Activated CD4-positive, alpha-beta T cell treated with anti-CD3 and anti-CD28 coated beads, Interleukin-2, amount 50 U/mL, for 4 hours (primary cell): ENCODE measurements at regions not wholly inside any gene's neighbourhood (a gene's known extent, or its start where the extent isn't known, plus 50 kb on each side); places are given as distances from the start of the nearest gene placed in this dataset.

Experiments used
- DNase-seq, 2 experiments: peaks; one replicate each; pipeline ENCODE4 v3.0.0-alpha.2; 2020

DNA sequence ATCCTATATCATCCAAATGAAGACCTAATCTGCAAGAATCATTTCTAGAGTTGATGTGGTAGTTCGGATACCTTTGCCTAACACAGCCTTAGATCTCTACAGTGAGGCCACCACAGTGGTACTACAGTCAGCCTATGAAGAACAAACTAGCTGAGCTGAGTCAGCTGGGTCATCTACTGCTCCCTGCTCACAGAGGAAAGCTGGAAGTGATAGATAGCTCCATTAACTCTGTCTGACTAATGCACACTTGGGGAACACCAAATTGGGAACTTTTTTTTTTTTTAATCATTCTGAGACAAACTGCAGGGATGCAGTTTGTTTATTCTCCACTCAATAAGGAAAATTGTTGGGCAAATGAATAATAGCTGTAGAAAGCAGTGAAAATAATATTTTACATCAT is 1160.6 kb downstream of the PCDH9 start:
- no peak for DNase-seq

DNA sequence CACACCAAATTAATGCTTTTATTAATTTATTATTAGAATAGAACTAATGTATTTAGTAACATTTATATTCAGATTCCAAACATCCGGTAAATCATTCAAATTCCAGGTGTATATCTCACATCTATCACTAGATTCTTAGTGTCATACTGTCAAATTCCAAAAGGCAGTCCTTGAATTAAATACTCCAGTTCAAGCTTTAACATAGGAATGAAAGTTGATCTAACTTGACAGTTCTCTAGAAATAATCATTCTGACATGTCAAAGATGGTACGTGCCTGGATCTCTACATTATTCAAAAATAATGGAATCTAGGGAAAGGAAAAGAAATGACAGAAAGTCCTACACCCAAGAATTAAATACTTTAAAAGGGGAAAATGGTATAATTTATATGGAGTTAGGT is 1161.5 kb downstream of the PCDH9 start:
- no peak for DNase-seq

DNA sequence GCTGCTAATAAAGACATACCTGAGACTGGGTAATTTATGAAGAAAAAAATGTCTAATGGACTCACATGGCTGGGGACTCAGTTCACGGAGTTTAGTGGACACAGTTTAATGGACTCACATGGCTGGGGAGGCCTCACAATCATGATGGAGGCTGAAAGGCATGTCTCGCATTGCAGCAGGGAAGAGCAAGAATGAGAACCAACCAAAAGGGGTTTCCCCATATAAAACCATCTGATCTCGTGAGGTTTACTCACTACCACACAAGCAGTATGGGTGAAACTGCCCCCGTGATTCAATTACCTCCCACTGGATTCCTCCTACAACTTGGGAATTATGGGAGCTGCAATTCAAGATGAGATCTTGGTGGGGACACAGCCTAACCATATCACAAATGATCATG is 1181.2 kb downstream of the PCDH9 start:
- no peak for DNase-seq

DNA sequence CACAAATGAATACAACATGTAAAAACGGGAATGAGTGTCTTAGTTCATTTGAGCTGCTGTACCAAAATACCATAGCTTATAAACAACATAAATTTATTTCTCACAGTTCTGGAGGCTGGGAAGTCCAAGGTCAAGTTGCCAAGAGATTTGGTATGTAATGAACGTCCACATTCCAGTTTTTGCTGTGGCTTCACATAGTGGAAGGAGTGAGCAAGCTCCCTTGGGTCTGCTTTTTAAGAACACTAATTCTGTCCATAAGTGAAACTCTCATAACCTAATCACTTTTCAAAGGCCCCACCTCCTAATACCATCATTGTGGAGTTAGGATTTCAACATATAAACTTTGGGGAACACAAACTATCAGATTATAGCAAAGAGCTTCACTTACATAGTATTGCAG is 1189.6 kb downstream of the PCDH9 start:
- no peak for DNase-seq

DNA sequence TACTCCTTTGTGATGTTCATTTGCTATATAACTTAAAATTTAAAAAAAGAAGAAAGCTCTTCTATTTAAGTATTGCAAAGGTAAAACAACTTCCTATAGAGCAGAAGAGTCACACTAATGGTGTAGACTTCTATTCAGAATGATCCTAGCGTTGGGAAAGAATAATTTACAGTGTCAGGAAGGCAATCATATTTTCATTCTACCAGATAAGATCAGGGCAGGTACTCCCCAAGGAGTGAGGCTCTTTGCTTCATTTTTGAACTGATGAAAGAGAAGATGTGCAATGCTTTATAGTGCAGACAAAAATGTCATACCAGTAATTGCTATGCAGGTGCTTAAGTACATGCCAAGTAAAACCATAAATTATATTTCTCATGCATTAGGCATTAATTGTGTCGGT is 1193.0 kb downstream of the PCDH9 start:
- no peak for DNase-seq

DNA sequence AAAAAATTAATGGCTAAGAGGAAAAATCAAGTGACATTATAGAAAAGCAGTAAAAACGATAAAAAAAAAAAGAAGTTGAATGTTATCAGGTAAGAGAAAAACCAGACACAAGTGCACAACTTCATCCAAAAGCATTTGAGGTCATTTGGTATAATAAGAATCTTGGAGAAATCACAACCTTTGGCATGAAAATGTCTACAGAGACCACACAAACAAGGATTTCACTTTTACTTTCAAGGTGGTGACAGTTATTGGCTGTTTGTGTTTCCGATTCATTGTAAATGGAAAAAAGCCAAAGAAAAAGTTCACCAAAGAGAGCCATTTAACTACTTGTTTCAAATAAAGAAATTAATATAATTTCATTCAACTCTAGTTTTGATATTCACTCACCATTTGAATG is 1193.5 kb downstream of the PCDH9 start:
- no peak for DNase-seq

DNA sequence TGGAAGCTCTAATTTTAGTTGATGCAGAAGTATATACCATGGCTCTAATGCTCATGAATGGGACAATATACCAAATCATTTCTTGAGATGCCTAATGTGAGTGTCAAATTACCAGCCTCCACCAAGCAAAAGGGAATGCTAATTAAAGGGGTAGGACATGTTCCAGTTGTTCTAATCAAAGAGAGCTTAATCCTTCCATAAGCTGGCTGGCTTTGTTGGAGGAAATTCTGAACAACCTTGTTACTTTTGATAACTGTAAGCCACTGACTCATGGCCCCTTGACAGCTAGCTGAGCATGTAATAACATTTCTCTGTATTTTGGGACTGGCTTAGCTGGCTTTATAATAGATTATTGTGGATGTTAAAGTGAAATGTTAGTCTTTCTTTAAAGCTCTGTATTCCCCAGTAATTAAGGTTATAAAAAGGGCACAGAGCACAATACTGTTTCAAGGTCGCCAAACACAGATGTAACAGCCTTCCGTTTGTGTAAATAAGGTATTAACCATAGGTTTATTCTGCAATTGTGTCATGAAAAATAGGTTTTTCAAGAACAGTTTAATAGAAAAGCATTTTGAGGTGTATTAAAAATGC is 1194.0 kb downstream of the PCDH9 start:
- no peak for DNase-seq

DNA sequence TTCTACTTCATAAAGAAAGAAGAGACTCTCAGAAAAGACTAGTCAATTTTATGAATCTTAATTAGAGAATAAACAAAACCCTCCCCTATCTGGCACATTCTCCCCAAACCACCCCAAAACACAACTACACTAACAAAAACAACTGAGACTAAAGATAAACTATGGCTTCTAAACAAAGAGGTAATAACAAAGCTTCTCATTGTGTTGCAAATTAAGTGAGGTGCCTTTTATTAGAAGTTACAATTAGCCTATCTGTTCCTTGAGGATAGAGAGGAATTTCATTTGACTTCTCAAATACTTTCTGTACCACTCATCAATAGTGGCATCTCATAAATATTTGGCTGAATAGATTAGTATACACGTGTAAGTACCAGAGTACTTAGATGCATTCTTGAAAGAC is 1196.2 kb downstream of the PCDH9 start:
- DNase-seq, result no peak

DNA sequence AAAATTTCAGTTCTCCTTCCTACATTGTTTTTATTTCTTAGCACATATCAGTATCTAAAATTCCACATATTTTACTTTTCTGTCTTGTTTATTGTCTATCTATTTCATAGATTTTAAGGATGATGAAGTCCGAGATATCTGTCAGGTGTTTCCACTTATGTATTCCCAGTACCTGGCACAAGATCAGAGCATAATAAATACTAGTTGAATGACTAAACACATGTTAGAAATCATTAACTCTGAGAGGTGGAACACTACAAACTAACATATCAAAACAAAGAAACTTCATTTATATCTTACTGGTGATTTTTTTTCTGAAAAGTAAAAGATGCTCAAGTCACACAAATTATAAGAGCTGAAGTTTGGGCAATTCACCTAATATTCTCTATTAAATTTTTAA is 1208.3 kb downstream of the PCDH9 start:
- DNase-seq, result no peak

DNA sequence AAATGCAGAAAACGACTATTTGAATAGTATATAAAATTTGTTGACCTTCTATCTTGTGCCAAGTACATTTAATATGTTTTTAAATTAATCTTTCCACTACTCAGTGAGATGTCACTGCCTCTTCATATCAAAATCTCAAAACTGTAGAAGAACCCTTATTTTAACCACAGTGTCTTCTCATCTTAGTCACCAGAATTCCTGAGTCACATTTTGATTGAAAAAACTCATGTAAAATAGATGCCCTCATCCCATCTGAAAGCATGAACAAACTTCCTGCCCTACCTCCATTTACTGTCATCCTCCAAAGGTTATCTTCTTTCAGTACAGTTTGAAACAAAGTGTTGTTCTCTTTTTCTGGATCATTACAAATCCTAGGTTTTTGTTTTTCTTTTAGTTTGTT is 1215.4 kb downstream of the PCDH9 start:
- DNase-seq, result no peak

DNA sequence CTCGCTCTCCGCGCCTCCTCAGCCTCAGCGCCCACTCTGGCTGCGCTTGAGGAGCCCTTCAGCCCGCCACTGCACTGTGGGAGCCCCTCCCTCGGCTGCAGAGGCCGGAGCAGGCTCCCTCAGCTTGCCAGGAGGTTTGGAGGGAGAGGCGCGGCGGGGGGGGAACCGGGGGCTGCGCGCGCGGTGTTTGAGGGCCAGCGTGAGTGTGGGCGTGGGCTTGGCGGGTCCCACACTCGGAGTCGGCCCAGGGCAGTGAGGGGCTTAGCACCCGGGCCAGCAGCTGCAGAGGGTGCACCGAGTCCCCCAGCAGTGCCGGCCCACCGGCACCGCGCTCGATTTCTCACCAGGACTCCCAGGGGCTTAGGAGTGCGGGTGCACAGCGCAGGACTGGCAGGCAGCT is 1220.9 kb downstream of the PCDH9 start:
- no peak for DNase-seq

DNA sequence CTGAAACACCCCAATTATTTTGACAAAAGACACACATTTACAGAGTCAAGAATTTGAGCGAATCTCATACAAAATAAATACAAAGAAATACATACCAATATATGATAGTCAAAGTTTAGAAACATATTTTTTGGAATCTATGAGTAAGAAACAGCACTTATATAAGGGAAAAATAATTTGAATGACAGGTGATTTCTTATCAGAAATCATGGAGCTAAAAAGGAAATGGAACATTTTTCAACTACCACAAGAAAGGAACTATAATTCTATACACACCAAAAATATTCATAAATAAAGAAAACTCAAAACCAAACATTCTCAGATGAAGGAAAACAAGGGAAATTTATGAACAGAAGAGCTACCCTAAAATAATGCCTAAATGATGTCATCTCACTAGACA is 1226.6 kb downstream of the PCDH9 start:
- DNase-seq, result no peak

DNA sequence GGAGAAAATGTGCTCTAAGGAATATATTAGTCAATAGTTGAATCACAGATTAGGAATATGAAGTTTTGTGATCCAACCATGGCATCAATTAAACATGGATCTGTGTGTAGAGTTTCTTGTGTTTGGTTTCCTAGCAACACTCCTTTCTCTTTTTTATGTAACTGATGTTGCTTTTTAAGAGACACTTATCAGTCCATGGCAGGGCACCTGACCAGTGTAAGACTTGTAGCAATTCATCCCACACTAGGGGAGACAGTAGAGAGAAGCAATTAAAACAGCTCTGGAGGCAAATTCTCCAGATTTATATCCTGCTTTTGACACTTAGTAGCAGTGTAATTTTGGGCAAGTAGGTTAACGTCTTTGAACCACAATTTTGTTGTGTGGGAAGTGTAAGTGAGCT is 1229.0 kb downstream of the PCDH9 start:
- no peak for DNase-seq

DNA sequence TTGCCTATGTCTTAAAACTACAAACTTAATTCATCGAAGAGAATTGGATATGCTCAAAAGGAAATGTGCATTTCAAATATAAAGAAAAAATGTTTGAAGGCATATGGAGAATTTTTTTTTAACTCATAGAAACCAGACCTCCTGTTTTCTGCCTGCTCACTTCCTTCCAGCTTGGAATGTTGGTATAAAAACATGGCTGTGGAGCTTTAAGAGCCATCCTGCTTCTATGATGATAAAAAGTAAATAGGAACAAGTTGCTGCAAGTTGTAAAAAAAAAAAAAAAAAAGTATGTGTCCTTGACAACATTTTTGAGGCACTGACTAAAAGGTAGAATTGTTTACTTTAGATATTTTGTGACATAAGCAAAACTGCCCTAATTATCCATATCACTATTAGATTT is 1230.7 kb downstream of the PCDH9 start:
- DNase-seq, result no peak

DNA sequence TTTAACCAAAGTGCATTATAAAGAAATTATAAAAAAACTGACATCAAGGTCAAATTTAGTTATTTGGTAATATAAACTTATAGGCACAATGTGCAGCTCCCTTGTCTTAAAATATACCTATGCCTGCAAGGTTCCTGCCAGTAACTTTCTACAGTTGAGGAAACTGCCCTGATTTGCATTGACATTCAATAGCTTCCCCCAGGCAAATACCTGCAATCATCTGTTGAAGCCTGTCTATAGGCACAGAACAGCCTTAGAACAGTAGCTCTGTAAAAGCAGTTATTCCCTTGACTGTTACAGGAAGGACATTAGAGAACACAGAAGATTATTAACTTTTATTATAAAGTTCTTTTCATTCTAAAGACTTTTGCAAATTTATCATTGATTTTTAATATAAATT is 1239.5 kb downstream of the PCDH9 start:
- DNase-seq, result no peak

DNA sequence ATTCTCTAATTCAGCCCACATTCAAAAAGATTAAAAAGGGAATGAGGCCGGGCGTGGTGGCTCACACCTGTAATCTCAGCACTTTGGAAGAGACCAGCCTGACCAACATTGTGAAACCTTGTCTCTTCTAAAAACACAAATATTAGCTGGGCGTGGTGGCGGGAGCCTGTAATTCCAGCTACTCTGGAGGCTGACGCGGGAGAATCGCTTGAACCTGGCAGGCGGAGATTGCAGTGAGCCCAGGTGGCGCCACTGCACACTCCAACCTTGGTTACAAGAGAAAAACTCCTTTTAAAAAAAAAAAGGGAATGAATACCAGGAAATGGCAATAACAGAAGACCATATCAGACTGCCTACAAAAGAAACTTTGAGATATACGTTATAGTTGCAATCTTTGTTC is 1244.5 kb downstream of the PCDH9 start:
- no peak for DNase-seq

DNA sequence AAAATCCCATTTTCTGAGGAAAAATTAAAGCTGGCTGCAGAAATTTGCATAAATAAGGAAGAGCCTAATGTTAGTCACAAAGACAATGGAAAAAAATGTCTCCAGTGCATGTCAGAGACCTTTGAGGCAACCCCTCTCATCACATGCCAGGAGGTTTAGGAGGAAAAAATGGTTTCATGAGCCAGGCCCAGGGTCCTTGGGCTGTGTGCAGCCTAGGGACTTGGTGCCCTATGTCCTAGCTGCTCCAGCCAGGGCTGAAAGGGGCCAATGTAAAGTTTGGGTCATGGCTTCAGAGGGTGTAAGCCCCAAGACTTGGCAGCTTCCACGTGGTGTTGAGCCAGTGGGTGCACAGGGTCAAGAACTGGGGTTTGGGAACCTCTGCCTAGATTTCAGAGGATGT is 1252.6 kb downstream of the PCDH9 start:
- no peak for DNase-seq

DNA sequence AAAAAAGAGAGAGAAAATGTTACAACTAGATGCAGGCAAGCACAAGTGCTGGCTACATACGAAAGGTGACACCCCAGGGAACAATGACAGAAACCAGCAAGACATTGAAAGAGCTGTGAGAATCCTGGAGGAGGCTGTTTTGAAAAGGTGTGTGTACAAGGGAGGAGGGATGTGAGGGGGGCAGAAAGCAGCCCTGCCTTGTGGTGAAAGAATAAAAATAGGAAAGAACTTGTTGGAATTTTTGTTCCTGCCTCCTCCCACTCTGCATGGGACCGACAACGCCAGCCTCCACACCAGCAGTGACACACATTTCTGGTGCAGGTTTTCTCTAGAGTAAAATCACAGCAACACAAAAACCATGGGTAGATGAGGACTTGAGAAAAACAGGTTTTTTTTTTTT is 1258.6 kb downstream of the PCDH9 start:
- DNase-seq, result no peak

DNA sequence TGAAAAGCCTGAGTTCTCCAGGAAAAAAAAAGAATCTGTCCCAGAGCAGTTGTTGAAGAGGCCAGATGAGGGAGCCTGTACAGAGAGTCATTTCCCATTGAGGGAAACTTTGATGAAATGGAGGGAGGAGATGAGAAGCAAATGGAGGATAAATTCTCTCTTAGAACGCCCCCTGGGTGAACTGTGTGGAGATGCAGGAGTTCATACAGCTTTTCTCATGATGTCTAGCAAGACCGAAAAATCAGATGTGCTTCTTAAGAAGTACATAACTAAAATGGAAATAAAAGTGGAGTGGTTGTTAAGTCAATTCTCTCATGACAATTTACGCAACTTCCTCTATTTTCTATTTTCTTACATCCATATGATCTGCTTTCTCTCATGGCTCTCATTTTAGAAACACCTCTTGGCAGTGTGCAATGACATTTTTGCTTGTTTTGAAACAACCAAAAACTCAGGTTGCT is 1263.1 kb downstream of the PCDH9 start:
- no peak for DNase-seq

DNA sequence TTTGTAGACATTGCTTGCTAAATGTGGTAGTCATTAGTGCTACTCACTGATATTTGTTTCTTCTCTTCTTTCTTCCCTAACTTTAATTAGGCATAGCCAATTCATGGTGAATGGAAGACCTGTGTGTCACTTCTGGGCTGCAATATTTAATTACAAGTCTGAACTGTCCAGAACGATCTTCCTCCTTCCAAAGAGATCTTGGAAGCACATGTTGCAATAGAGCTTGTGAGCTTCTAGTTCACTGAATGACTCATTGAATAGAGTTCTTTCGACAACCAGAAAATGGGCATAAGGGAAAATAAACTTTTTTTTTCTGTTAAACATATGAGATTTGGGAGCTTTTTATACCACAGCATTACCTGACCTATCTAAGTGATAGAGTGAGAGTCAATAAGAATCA is 1264.6 kb downstream of the PCDH9 start:
- no peak for DNase-seq

DNA sequence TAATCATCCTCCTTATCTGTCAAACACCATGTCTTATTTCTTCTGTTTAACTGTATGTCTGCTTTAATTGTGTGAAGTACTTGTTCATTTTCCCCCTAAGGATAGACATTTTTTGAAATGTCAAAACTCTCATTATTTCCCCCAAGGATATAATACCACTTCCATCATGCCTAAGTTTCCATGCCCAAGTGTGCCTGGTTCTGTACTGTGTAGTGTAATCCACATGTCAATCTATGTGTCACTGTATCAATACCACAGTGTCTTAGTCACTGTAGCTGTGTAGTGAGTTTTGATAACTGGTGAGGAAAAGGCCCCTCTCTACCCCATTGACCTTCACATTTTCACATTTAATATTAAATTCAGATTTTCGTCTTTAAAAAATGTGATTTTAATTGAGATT is 1265.5 kb downstream of the PCDH9 start:
- DNase-seq, result no peak

DNA sequence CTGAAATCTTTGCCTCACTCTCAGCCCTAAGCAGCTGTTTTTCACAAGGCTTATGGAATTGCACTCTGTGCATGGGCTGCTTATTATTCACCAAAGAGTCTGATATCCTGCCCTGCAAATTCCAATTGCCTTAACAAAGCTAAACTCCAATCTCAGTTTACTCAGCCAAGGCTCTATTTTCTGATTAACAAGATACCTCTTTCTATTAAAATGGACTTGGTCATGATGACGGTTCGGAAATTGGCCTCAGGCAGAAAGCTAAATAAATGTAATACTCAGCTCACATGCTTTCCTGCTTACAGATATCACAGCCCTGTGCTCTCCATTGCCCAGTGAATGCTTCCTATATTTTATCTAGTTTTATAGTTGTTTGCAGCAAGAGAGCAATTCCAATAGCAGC is 1270.8 kb downstream of the PCDH9 start:
- no peak for DNase-seq

DNA sequence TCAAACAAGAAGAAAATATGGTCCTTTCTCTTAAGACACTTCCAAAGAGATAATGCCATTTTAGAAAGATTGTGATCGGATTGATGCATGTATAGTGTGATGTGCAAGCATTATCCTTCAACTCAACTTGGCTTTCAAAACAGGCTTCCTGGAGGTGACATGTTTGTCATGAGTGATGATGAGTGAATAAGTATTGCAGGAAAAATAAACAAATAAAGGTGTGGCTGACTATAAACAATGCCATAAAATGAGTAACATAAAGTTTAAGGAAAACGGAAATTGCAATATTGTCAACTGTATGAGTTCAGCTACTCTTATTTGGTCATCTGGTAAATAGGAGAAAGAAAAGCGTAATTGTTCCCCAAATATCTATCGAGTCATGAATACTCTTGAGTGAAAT is 1283.7 kb downstream of the PCDH9 start:
- DNase-seq, result no peak

DNA sequence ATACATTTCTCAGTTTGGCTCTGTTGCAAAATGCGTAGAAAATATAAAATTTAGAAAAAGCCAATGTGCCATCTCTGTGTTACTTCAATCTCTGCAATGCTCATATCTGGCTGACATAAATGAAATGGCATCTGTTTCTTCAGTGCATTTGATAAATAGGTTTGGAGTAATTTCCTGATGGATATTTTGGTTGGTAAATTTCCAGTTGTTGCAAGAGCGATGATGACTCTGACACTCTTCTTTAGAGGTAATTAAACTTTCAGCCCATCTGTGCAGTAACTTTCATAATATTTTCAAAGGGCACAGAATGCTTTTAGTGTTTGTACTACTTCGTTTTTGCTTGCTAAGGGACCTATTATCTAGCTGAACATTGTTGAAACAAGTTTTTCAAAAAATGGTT is 1286.4 kb downstream of the PCDH9 start:
- DNase-seq, result no peak

DNA sequence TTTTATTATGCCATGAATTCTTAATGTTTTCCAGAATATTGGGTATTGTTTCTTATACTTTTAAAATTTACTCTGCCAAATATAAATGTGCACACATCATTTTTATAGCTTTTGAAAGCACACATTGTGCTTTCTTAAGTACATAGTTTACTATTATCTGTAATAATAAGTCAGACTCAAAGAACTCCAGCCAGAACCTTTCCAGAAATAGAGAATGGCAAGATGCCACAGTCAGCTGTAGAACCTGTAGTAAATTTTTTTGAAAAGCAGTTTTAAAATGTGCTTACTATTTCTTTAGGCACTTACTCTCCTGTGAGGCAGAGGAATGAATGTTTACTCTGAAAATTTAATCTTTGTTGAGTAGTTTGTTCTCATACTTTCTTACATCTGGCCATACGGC is 1287.1 kb downstream of the PCDH9 start:
- no peak for DNase-seq

DNA sequence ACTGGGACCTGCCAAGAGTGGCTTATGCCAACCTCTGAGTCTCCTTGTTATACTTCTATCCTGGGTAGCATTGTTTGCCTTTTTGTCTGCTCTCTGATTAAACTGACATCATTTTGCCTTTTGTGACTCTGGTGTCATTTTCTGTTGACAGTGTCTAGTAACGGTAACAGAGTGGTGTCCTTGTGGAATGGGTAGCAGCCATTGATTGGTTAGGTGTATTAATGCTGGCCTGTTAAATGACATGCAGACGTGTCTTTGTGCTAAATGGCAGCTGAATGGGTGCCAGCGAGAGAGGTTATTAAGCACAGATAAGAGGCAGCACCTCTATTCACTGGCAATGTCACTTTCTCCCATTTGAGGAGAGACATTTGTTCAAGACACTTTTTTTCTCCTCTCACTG is 1289.4 kb downstream of the PCDH9 start:
- no peak for DNase-seq
